ENCODE measurements at regions not wholly inside any gene's neighbourhood (a gene's known extent, or its start where the extent isn't known, plus 50 kb on each side); places are given as distances from the start of the nearest gene placed in this dataset.

DNA sequence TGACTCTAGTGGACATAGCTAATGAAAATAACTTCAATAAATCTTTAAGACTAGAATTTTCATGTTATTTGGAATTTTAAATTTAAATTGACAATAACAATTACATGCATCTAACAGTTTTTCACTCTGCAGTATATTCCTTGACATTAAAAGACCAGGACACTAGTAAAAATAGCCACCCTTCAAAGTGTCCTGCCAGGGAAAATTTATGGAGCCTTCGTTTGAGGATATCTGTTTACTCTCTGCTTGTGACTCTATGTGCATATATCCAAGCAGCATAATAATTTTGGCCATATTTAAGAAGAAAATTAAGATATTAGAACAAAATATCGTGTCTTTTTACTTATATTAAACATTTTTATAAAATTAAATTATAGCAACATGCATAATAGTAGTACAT, 58.8 kb upstream of the NKAIN2 start:
- TF ChIP-seq POLR2A (IDR thresholded peaks at IDR 0.05; ENCODE audit: low read length) (no peak), GATA1 (IDR thresholded peaks at IDR 0.05; ENCODE audit: low read depth, low read length) (no peak)

Measured in erythroblast (primary cell).